Peyer's patch (tissue), 4 donors: ENCODE measurements at regions not wholly inside any gene's neighbourhood (a gene's known extent, or its start where the extent isn't known, plus 50 kb on each side); places are given as distances from the start of the nearest gene placed in this dataset.

Experiments
- DNase-seq, 3 donors: peaks; one replicate each; pipeline ENCODE4 v3.0.0-alpha.2; 2017 to 2019
- H3K27ac ChIP-seq, 4 donors: fragments of 200-600 bp; sonication (generic); one replicate each; pipeline ENCODE4 v1.5.1; 2016 to 2019
- H3K27me3 ChIP-seq, 2 donors: fragments of 200-600 bp; sonication (generic); one replicate each; pipeline ENCODE4 v1.5.1; 2019
- H3K36me3 ChIP-seq, 3 donors: fragments of 200-600 bp; sonication (generic); one replicate each; pipeline ENCODE4 v1.5.1; 2016 to 2019
- H3K4me1 ChIP-seq, 4 donors: fragments of 200-600 bp; sonication (generic); one replicate each; pipeline ENCODE4 v1.5.1; 2016 to 2019
- H3K4me3 ChIP-seq, 4 donors: fragments of 200-600 bp; sonication (generic); 1 replicate in 3 of 4; 2 replicates in 1 of 4; pipeline ENCODE4 v1.5.1; 2016 to 2019; ENCODE audit warnings: mild to moderate bottlenecking in 1 of 4
- H3K9me3 ChIP-seq, 4 donors: fragments of 200-600 bp; sonication (generic); one replicate each; pipeline ENCODE4 v1.5.1; 2016 to 2019; ENCODE audit warnings: mild to moderate bottlenecking in 1 of 4
- CTCF ChIP-seq, 6 experiments: fragments of 450-650 bp in 4 of 6; fragments of 200-600 bp in 2 of 6; sonication (generic) in 1 of 6; IDR thresholded peaks; one replicate each; pipeline ENCODE4 v1.5.1; 2017 to 2019; ENCODE audit warnings: antibody characterized with exemption in 6 of 6, mild to moderate bottlenecking in 3 of 6, moderate library complexity in 1 of 6
- POLR2A ChIP-seq, 2 donors: fragments of 450-650 bp; IDR thresholded peaks; one replicate each; pipeline ENCODE4 v1.5.1; 2017; ENCODE audit warnings: antibody characterized with exemption in 2 of 2, mild to moderate bottlenecking in 2 of 2, moderate library complexity in 2 of 2

- H3K27ac ChIP-seq: no peak overlapping the region
- no peaks in the 10 kb centered on the region for H3K27me3 ChIP-seq
- DNase-seq: no peak
- no peak overlapping the region for H3K4me3 ChIP-seq
- no peaks in the 10 kb centered on the region for H3K9me3 ChIP-seq
- H3K36me3 ChIP-seq: no peaks in the 10 kb centered on the region
- TF ChIP-seq CTCF (IDR thresholded peaks at IDR 0.05): no peak
- no peak for TF ChIP-seq POLR2A (IDR thresholded peaks at IDR 0.05)
- H3K4me1 ChIP-seq: no peaks in the 10 kb centered on the region
Measured at GRCh38 chr9:29339387-29339786, 1766.1 kb upstream of the C9orf72 start.

DNA sequence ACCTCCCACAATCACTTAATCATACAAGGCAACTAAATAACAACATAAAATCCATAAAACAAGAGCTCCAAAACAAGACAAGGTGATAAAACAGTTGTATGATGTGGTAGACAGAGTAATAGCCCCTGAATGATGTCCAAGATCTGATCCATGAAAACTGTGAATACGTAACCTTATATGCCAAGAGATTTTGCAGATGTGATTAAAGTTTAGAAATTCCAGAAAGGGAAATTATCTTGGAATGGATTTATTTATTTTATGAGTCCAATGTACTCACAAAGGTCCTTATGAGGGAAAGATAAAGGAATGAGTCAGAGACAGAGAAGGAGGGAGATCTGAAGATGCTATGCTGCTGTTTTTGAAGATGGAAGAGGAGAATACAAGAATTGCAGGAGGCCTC lies 1775.7 kb upstream of the C9orf72 start:
- no peak for DNase-seq
- H3K9me3 ChIP-seq: no peaks in the 10 kb centered on the region
- H3K4me3 ChIP-seq: no peak overlapping the region
- H3K27ac ChIP-seq: no peak overlapping the region
- H3K27me3 ChIP-seq: no peaks in the 10 kb centered on the region
- H3K36me3 ChIP-seq: no peaks in the 10 kb centered on the region
- no peak for TF ChIP-seq POLR2A (IDR thresholded peaks at IDR 0.05)
- TF ChIP-seq CTCF (IDR thresholded peaks at IDR 0.05): no peak
- H3K4me1 ChIP-seq: no peaks in the 10 kb centered on the region

DNA sequence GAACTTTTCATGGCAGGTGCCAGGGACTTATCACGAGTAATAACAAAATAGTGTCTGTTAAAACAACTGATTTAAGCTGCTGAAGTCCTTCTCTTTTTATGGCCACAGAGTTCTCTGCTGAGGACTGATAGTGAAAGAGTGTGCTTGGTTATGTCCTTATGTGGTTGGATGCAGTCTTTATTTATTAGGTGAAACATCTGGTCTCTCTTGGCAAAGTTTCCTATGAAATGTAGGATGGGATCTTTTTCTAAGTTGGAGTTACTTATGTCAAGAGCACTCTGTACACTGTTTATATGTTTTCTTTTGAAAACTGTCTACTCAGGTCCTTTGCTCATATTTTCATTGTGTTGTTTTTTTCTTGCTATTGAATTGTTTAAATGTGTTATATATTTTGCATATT lies 1816.1 kb upstream of the C9orf72 start:
- Histone ChIP-seq H3K4me3 (no peak overlapping the region), H3K27ac (no peak overlapping the region), H3K36me3 (no peaks in the 10 kb centered on the region), H3K4me1 (no peaks in the 10 kb centered on the region), H3K27me3 (no peaks in the 10 kb centered on the region), H3K9me3 (no peaks in the 10 kb centered on the region)
- TF ChIP-seq CTCF (IDR thresholded peaks at IDR 0.05): no peak
- TF ChIP-seq POLR2A (IDR thresholded peaks at IDR 0.05): no peak
- DNase-seq: no peak

GRCh38 chr9:29390859-29391258 lies 1817.6 kb upstream of the C9orf72 start:
- Histone ChIP-seq H3K27ac (no peak overlapping the region), H3K27me3 (no peaks in the 10 kb centered on the region), H3K4me1 (no peaks in the 10 kb centered on the region), H3K36me3 (no peaks in the 10 kb centered on the region), H3K9me3 (no peaks in the 10 kb centered on the region), H3K4me3 (no peak overlapping the region)
- no peak for TF ChIP-seq POLR2A (IDR thresholded peaks at IDR 0.05)
- no peak for TF ChIP-seq CTCF (IDR thresholded peaks at IDR 0.05)
- DNase-seq: no peak

- TF ChIP-seq CTCF (IDR thresholded peaks at IDR 0.05) (no peak), POLR2A (IDR thresholded peaks at IDR 0.05) (no peak)
- Histone ChIP-seq H3K27me3 (no peaks in the 10 kb centered on the region), H3K27ac (no peak overlapping the region), H3K9me3 (no peaks in the 10 kb centered on the region), H3K4me3 (no peak overlapping the region), H3K36me3 (no peaks in the 10 kb centered on the region), H3K4me1 (no peaks in the 10 kb centered on the region)
- DNase-seq: no peak
Measured at GRCh38 chr9:29393064-29393463, 1819.8 kb upstream of the C9orf72 start.

DNA sequence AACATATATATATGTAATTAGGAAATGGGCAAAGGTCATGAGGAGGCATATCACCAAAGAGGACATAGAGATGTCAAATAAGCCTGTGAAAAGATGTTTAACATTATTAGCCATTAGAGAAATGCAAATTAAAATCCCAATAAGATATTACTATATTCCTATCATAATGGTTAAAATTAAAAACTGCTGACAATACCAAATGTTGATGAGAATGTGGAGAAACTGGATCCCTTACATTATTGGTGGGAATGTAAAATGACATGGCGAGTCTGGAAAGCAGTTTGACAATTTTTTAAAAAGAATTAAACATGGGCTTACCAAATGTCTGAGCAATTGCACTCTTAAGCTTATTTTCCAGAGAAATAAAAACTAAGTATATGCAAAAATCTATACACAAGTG lies 1821.6 kb upstream of the C9orf72 start:
- H3K27me3 ChIP-seq: no peaks in the 10 kb centered on the region
- no peak overlapping the region for H3K27ac ChIP-seq
- TF ChIP-seq POLR2A (IDR thresholded peaks at IDR 0.05): no peak
- TF ChIP-seq CTCF (IDR thresholded peaks at IDR 0.05): no peak
- no peak for DNase-seq
- H3K4me3 ChIP-seq: no peak overlapping the region
- no peaks in the 10 kb centered on the region for H3K9me3 ChIP-seq
- H3K4me1 ChIP-seq: no peaks in the 10 kb centered on the region
- H3K36me3 ChIP-seq: no peaks in the 10 kb centered on the region
